GM04503 (cell line): ENCODE measurements at regions not wholly inside any gene's neighbourhood (a gene's known extent, or its start where the extent isn't known, plus 50 kb on each side); places are given as distances from the start of the nearest gene placed in this dataset.

Source experiments
- DNase-seq: peaks from one replicate; pipeline ENCODE4 v3.0.0-alpha.2; 2012; ENCODE audit warnings: low read depth

- DNase-seq, result no peak
These were observed 99.6 kb downstream of the LURAP1L start for GRCh38 chr9:12874395-12874794.

GRCh38 chr9:12875191-12875590 lies 100.4 kb downstream of the LURAP1L start:
- DNase-seq, result no peak

GRCh38 chr9:12876872-12877271 lies 102.1 kb downstream of the LURAP1L start:
- DNase-seq, result no peak

- no peak for DNase-seq
These were observed 103.6 kb downstream of the LURAP1L start for GRCh38 chr9:12878351-12878978.

GRCh38 chr9:12879961-12880360 lies 105.1 kb downstream of the LURAP1L start:
- no peak for DNase-seq

- DNase-seq, result no peak
These were observed 105.7 kb downstream of the LURAP1L start for GRCh38 chr9:12880406-12881015.

GRCh38 chr9:12882430-12882829 lies 107.6 kb downstream of the LURAP1L start:
- DNase-seq, result peak; percentile 89

GRCh38 chr9:12884736-12885395 lies 110.0 kb downstream of the LURAP1L start:
- peak; percentile 52 for DNase-seq

GRCh38 chr9:12889402-12890106 lies 114.7 kb downstream of the LURAP1L start:
- DNase-seq, result no peak

GRCh38 chr9:12891588-12891987 lies 116.8 kb downstream of the LURAP1L start:
- no peak for DNase-seq

- DNase-seq, result no peak
These were observed 128.5 kb downstream of the LURAP1L start for GRCh38 chr9:12903316-12903715.

GRCh38 chr9:12904261-12905000 lies 129.6 kb downstream of the LURAP1L start:
- DNase-seq, result no peak

GRCh38 chr9:12906646-12907045 lies 131.8 kb downstream of the LURAP1L start:
- DNase-seq, result no peak

GRCh38 chr9:12908895-12909294 lies 134.1 kb downstream of the LURAP1L start:
- no peak for DNase-seq

- no peak for DNase-seq
These were observed 140.6 kb downstream of the LURAP1L start for GRCh38 chr9:12915366-12915954.

- DNase-seq, result no peak
These were observed 141.2 kb downstream of the LURAP1L start for GRCh38 chr9:12916042-12916441.

GRCh38 chr9:12920437-12920836 lies 145.6 kb downstream of the LURAP1L start:
- DNase-seq, result no peak

GRCh38 chr9:12921621-12922020 lies 146.8 kb downstream of the LURAP1L start:
- no peak for DNase-seq

- no peak for DNase-seq
These were observed 147.5 kb downstream of the LURAP1L start for GRCh38 chr9:12922224-12922866.

GRCh38 chr9:12923468-12924009 lies 148.7 kb downstream of the LURAP1L start:
- DNase-seq, result peak; percentile 98

- DNase-seq, result peak; percentile 33
These were observed 156.1 kb downstream of the LURAP1L start for GRCh38 chr9:12930906-12931305.
